ENCODE measurements at regions not wholly inside any gene's neighbourhood (a gene's known extent, or its start where the extent isn't known, plus 50 kb on each side); places are given as distances from the start of the nearest gene placed in this dataset.

- no peak for TF ChIP-seq CTCF (conservative IDR thresholded peaks at IDR 0.05; ENCODE audit: low read depth, low read length)
- no peak for TF ChIP-seq EZH2 (IDR thresholded peaks at IDR 0.05; ENCODE audit: borderline replicate concordance, low read depth, low read length, poor library complexity, severe bottlenecking)
These were observed 331.6 kb upstream of the NR2F2 start for GRCh38 chr15:95998935-95999334.
